DMS53 treated with DMSO at 0.1 percent for 48 hours (cell line): ENCODE measurements at regions not wholly inside any gene's neighbourhood (a gene's known extent, or its start where the extent isn't known, plus 50 kb on each side); places are given as distances from the start of the nearest gene placed in this dataset.
A peak's percentile ranks its signal among the peaks of the same experiment; 100 is the strongest.
"Not testable (repeated sequence)": the region's sequence is repeated elsewhere in the genome, so short reads cannot be mapped to it uniquely, and the experiment has no call there.

Experiments
- DNase-seq: peaks from one replicate; lab custom pipeline; 2025; ENCODE audit not compliant: unreplicated experiment; lab: John Stamatoyannopoulos, UW

DNA sequence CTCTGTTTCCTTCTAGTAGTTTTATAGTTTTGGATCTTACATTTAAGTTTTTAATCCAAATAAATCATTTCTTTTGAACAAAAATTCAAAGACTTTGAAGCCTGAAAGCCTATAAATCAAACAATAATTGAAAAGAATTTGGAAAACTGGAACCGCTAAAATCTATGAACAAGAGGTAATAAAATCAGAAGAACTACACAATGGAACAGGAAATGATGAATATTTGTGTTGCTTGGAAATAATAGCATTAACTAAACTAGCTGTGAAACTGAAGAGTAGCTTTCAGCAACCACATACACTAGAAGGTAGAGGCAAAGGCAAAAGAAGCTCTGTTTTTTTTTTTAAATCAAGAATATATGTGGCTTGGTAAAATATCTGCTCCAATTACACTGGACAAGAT lies 147.9 kb upstream of the ABI3BP start:
- DNase-seq, result no peak

DNA sequence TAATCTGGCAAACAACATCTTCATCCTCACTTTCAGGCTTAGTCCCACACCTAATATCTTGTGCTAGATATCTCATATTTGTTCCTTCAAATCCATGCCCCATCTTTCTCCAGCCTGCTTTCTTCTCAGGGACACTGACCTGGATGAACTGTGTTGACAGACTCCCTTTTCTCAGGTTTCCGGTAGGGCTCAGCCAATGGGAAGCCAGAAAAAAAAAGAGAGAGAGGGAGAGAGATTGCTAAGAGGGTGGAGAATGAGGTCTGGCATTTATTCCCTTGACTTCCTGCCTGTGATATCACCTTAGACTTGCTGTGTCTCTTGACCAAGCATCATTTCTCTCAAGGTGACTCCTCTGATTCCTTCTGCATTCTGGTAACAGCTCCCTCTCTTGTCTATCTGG lies 145.6 kb upstream of the ABI3BP start:
- DNase-seq, result no peak

DNA sequence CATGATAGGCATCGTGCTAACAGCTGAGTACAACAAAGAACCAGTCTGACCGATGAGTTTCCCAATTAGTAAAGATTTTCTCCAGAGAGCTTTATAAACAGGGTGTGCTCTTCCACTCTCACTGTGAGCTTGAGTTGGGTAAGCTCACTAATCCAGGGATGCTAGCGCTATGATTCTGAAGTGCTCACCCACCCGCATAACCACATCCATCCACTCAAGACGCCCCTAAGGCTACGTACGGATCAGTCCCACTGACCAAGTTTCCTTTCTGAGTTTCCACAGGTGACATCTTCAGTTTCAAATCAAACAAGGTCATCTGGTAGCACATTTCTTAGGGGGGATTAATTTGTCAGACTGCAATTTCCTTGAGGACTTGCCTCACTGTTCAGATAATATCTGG lies 141.1 kb upstream of the ABI3BP start:
- DNase-seq, result no peak

DNA sequence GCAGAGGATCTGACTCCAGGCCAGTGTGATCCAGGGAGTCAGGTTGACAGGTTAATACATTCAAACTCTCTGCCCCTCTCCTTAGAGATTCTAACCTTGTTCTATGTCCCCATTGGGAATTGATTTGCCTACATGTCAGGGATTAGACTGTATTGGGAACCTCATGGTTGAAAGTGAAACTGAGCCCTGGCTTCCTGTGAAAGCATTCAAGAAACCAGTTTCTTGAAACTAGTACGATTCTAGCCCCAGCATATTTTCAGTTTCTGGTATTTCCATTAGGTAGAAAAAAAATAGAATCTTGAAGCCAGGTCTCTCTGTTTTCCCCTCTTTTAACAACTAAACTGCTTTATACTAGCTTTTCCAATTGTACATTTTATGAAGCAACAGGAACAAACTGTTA lies 140.4 kb upstream of the ABI3BP start:
- DNase-seq, result no peak

DNA sequence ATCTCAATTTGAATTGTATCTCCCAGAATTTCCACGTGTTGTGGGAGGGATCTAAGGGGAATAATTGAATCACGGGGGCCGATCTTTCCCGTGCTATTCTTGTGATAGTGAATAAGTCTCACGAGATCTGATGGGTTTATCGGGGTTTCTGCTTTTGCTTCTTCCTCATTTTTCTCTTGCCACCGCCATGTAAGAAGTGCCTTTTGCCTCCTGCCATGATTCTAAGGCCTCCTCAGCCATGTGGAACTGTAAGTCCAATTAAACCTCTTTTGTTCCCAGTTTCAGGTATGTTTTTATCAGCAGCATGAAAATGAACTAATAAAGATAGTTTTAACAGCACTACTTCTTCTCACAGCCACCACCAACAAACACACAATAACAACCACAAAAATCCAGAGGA lies 140.0 kb upstream of the ABI3BP start:
- DNase-seq, result not testable (repeated sequence)

DNA sequence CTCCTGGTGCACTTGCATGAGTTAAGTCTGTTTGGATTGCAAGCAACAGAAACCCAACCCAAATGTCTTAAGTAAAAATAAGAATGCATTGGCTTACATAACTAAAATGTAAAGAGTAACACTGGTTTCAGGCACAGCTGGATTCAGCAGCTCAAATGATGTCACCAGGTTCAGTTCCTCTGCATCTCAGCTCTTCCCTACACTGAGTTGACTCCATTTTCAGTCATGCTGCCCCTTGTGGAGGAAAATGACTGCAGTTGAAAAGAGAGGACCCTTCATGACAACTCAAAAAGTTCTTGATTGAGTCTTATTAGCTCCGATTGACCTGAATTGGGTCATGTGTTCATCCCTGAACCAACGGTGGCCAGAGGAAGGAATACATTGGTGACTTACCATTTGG lies 138.5 kb upstream of the ABI3BP start:
- DNase-seq, result no peak

DNA sequence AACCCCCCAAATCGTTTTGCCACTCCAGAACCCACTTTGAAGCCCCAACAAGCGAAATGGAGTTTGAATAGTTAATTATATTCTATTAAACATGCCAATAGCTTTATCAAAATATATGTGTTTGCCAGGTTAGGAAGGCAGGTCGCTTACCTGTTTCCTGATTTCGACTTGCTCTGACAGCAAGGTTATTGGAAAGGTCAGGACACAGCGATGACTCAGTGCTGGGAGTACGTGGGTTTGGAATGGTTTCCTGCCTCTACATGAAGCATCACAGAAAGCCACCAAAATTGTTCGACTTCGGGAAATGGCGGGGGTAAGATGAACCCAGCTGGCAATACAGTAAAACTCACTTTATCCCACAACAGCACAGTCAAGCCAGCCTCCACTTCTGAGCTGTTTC lies 135.6 kb upstream of the ABI3BP start:
- no peak for DNase-seq

DNA sequence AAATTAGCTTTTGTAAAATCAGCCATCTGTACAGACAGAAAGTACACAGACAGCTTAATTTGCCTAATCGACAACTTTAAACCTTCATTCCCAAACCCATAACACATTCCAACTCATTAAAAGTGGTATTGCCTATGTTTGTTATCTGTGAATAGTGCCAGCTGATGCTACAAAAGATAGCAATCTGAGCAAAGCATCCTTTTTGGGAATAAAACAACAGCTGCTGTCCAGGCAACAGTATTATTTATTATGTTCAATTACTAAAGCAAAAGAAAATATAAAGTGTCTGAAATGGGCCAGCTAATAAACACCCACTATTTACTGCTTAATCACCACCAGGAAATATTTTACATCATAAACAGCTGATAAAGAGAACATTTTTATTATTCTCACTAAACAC lies 134.8 kb upstream of the ABI3BP start:
- DNase-seq, result no peak

DNA sequence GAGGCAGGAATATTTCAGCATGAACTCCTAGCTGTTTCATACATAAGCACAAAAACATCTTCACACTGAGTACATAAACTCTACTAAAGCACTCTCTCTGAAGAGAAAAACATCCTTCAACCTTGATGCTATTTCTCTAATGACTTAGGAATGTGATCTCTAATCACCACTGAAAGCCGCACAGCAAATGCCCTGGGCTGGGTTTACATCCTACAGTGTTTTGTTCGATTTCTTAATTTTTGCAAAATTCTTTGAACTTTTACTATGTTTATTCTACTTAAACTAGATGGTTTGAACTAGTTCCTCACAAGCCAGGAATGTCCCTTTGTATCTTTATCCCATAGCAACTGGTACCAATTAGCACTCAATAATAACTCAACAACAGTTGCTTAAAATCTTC lies 130.9 kb upstream of the ABI3BP start:
- no peak for DNase-seq

DNA sequence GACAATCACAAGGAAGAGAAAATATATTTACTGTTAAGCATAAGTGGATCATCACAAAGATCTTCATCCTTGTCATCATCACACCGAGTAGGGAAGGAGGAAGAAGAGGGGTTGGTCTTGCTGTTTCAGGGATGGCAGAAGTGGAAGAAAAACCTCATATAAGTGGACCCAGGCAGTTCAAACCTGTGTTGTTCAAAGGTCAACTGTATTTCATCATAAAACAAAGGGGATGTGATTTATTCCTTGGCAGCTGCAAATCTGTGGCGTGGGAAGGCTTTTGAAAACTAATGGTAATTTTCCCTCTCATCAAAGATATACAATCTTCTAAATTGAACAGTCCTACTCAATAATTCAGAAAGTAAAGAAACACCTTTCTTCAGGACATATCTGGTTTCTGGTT lies 129.9 kb upstream of the ABI3BP start:
- DNase-seq, result no peak

DNA sequence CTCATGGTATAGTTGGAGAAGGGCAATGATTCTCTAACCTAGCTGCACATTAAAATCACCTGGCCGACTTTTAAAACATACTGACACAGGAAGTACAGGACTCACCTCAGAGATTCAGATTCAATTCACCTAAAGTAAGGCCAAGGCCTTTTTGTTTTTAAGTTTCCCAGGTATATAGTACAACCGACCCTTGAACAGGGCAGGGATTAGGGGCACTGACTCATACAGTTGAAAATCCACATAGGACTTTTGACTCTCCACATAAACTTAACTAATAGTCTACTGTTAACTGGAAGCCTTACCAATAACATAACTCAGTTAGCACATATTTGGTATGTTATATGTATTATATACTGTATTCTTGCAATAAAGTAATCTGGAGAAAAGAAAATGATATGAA lies 129.5 kb upstream of the ABI3BP start:
- no peak for DNase-seq

DNA sequence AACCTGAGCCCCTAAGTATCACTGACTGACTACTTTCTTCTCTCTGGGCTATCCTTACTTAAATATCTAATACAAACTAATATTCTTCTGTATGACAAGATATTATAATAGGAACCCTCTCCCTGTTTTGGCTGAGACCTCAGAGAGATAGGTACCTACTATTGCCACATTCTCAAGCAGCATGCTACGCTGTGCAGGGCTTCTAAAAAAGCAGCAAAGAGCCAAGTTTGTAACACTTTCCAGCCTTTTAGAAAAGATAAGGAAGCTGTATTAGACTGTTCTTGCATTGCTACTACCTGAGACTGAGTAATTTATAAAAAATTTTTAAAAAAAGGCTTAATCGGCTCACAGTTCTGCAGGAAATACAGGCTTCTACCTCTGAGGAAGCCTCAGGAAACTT lies 126.8 kb upstream of the ABI3BP start:
- no peak for DNase-seq

DNA sequence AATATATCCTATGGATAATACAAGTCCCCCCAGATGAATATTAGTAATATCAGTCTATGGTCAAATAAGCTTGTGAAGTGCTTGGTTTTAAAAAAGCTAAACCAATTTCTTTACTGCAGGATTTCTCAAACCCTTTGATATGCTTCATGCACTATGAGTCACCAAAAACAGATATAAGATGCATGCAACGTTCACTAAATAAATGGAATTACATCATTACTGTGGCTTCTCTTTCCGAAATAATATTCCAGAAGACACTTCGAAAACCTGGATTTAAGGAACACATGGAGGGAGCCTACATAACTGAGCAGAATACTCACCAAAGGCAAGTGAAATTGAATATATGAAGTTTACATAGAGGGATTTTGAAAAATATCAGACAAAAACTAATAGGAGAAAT lies 126.3 kb upstream of the ABI3BP start:
- no peak for DNase-seq

DNA sequence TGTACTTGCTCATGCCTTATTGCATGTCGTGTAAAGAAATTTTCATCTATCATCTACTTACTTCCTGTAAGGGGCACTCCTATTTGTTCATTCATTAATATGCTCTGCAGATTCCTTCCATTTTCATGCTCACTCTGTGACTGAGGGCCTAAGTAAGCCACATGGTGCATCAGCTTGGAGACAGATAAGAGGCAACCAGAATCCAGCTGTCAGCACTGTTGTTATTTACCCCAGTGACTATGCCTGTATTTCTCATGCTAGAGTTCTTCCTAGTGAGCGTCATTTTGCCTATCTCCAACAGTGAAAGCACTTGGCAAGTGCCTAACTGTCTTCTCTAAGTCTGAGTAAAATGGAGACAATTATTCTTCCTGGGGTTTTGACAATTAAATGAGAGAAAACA lies 124.8 kb upstream of the ABI3BP start:
- no peak for DNase-seq

DNA sequence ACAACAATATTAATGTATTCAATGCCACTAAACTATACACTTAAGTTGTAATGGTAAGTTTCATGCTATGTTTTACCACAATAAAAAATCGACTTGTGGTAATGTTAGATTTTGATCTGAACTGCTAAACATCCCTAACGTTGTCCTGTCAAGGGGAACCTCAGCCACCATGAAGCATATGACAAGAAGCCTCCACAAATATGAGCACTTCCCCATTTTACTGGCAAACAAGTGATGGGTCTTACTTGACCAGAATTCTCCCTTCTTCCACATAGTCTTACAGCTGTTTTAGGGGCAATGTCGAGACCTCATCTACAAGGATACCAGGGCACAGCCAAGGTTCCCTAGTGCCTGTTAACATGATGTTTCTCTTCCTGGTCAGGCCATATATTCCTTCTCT lies 124.2 kb upstream of the ABI3BP start:
- no peak for DNase-seq

DNA sequence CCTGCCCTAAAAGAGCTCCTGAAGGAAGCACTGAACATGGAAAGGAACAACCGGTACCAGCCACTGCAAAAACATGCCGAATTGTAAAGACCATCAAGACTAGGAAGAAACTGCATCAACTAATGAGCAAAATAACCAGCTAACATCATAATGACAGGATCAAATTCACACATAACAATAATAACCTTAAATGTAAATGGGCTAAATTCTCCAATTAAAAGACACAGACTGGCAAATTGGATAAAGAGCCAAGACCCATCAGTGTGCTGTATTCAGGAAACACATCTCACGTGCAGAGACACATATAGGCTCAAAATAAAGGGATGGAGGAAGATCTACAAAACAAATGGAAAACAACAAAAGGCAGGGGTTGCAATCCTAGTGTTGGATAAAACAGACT lies 117.1 kb upstream of the ABI3BP start:
- DNase-seq, result not testable (repeated sequence)

DNA sequence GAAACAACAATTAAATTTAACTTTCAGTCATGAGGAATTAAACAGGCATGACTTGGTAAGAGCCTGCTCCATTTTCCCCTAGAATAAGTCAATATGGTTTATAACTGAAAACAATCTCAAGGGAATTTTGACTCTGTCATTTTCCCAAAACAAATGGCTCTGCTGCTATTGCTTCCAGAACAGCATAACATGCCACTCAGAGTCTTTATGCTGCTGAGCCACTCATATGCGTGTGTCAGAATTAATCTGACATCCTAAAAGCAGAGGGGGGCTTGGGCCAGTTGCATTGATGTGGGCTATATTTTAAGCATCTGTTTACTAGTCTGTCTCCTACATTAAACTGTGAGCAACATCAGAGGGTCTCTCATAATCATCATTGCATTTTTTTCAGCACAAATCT lies 111.1 kb upstream of the ABI3BP start:
- no peak for DNase-seq

DNA sequence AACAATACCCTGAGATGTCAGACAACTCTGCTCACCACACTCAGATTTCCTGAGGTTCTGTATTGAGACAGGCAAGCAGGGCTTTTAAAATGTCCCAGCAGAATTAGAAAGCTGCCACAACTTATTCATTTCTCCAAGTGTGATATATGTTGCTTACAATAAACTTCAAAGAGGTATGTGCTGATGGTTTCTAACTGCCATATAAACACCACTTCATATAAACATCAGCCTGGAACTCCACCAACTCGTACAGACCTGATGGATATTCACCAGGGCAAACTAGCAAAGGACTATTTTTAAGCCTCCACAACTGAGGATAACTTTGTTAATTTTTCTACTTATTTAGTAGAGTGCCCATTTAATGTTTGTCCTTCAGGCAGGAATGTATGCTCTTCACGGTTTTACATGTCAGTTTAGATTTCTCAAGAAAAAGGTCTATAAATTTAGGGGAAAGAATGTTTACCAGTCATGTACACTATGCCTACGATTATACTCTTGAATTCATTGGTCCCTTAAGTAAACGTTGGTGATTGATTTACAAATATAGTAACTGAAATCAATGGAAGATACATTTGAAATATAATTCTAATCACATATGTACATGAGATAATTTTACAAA lies 109.6 kb upstream of the ABI3BP start:
- DNase-seq, result no peak

DNA sequence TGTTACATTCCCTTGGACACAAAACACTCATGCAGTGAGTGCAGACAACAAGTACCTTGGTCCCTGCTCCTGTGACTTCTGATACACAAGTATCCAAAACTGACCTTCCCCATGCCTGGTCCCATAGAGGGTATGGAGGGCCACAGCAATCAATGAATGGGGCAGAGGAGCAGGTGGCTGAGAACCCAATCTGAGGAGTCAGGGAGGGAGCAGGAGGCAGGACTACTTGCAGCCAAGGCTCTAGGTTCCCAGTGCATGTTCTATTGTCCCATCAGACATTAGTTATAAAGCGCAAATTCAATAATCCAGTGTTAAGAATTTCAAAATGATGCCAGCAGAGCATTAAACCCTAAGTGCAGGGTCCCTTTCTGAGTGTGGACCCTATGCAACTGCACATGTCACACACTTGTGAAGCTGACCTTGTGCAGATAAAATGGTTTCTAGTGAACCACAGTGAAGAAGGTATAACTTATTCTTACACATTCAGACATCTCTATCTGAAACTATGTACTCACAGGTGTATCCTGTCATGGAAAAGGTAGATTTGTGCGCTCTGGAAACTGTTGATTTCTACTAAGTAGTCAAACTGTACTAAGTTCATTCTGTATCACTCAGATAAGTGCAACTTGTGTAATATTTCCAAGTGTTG lies 107.3 kb upstream of the ABI3BP start:
- DNase-seq, result no peak

DNA sequence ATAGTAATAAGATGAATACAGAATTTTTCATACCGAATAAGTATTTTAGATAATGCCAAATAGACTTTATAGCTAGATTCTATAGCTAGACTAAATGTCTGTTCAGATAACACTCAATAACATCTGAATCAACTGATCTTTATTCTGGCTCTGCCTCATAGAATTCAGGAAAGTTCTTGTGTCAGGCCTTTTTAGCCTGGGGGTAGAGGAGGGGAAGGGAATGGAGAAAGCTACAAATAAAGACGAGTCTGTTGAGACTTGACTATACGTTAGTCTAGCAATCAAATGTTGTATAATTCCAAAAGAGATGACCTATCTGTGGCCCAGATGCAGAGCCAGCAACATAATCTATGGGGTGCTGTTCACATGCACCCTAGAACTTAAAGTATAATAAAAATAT lies 106.6 kb upstream of the ABI3BP start:
- no peak for DNase-seq

DNA sequence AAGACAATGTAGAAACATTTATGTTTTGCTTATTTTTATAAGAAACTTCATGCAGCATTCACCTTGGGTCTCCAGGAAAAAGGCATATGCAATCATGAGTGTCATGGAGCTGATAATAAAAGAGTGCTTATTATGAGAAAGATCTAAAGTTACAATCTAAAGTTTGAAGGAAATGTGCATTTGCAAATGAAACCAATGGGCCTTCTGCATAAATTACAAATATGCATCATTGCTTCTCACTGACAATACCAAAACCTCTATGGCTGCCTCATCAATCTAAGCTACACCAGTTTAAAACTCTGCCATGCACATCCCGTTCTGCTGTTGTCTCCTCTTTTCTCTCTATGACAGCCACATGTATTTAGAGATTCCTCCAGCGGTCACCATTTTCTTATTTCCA lies 103.2 kb upstream of the ABI3BP start:
- DNase-seq, result no peak

DNA sequence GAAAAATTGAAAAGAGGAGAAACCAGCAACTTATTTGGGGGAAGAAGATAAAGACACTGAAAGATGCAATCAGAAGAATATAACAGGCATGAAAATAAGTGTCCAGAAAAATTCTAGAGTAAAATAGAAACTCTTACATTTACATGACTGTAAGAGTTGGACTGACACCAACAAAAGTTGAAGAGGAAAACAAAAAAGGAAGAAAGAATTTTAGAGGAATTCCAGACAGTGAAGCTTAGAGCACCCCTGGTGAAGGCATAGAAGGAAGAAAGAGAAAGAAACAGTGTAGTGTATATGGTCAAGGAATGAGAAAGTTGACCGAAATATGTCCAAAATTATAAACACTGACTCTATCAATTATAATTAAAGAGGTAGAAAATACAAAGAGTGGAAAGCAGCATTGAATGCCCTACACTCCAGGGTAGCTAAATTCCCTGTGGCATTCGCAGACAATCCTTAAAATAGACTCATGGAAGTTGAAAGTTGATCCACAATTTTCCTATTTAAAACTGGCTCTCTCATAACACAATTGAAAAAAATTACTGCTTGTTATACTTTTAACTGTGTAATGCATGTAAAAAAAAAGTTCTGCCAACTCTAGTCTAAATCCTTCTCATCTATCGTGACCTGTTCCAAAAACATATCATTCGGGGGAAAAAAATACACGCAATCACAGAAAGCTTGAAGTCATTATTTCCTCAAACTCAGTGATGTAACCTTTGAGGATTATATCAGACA lies 102.6 kb upstream of the ABI3BP start:
- DNase-seq, result no peak

DNA sequence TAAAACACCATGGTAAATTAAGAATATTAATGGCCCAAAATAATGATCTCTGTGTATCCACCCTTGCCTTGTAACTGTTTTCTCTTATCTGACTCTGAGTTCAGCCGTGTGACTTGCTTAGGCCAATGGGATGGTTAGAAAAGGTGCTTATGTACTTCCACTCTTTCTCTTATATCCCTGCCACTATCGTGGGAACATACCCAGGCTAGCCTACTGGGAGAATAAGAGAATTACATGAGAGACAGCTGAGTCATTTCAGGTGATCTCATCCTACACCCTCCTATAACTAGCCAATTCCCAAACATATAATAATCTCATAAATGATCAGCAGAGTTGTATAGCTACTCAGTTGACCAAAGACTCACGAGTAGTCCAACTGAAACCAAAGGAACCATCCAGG lies 98.3 kb upstream of the ABI3BP start:
- DNase-seq, result peak; percentile 27
